DOHH2 (cell line): ENCODE measurements at regions not wholly inside any gene's neighbourhood (a gene's known extent, or its start where the extent isn't known, plus 50 kb on each side); places are given as distances from the start of the nearest gene placed in this dataset.

Source experiments
- EZH2phosphoT487 ChIP-seq: fragments of 200-600 bp; sonication (generic); IDR thresholded peaks from 2 replicates; pipeline ENCODE4 v1.6.1; 2017; ENCODE audit warnings: borderline replicate concordance, mild to moderate bottlenecking, antibody characterized with exemption, low read length, moderate library complexity, mixed read lengths
- TF ChIP-seq, protein P1 (sequence below): fragments of 200-600 bp; sonication (generic); IDR thresholded peaks from one replicate; pipeline ENCODE4 v1.5.1; 2014; ENCODE audit warnings: antibody characterized with exemption, mild to moderate bottlenecking, low read depth, low read length; ENCODE audit not compliant: poor library complexity, severe bottlenecking

DNA sequence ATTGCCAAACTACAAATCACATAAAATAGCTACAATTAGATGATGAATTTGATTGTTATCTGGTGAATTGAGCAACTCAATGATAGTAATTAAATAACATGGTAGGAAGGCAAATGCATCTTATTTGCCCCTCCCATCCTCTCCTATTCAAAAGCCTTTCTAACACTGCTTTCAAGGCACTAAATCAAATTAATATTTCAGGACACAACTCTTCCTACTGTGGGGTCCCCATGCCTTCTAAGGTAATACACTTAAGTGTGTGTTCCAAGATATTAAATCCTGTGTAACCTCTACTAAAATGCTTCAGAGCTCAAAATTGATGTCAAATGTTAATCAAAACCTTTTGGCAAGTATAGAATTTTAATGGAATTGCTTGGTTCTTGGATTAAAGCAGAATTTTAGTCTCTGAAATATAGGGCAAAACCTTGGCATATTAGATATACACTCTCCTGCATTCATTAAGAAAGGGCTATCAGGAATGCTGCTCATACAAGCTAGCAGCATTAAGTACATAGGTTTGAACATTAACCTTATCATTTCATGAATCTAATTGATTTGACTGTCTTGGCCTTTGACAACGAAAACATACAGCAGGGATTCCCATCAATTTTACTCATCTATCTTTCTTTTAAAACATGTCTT is 371.8 kb upstream of the GALNTL6 start:
- TF ChIP-seq, protein P1, sequence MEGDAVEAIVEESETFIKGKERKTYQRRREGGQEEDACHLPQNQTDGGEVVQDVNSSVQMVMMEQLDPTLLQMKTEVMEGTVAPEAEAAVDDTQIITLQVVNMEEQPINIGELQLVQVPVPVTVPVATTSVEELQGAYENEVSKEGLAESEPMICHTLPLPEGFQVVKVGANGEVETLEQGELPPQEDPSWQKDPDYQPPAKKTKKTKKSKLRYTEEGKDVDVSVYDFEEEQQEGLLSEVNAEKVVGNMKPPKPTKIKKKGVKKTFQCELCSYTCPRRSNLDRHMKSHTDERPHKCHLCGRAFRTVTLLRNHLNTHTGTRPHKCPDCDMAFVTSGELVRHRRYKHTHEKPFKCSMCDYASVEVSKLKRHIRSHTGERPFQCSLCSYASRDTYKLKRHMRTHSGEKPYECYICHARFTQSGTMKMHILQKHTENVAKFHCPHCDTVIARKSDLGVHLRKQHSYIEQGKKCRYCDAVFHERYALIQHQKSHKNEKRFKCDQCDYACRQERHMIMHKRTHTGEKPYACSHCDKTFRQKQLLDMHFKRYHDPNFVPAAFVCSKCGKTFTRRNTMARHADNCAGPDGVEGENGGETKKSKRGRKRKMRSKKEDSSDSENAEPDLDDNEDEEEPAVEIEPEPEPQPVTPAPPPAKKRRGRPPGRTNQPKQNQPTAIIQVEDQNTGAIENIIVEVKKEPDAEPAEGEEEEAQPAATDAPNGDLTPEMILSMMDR = no peak
- no peak for TF ChIP-seq EZH2phosphoT487
